WTC11 (cell line): ENCODE measurements at regions not wholly inside any gene's neighbourhood (a gene's known extent, or its start where the extent isn't known, plus 50 kb on each side); places are given as distances from the start of the nearest gene placed in this dataset.

Experiments
- ESRRA ChIP-seq: sonication (generic); formaldehyde crosslinking; IDR thresholded peaks from 2 replicates; pipeline ENCODE4 v1.8.1; 2022; ENCODE audit warnings: mild to moderate bottlenecking, missing genetic modification reagents, borderline replicate concordance
- NR1H2 ChIP-seq: sonication (generic); formaldehyde crosslinking; IDR thresholded peaks from 2 replicates; pipeline ENCODE4 v1.9.0; 2021; ENCODE audit warnings: mild to moderate bottlenecking, moderate library complexity, missing genetic modification reagents
- PRRX2 ChIP-seq: fragments of 250-450 bp; sonication (Bioruptor Pico); IDR thresholded peaks from 2 replicates; pipeline ENCODE4 v1.8.0; 2021; ENCODE audit warnings: mild to moderate bottlenecking
- SP1 ChIP-seq: sonication (generic); formaldehyde crosslinking; conservative IDR thresholded peaks from 2 replicates; pipeline ENCODE4 v1.8.1; 2022; ENCODE audit warnings: missing genetic modification reagents
- ZBTB21 ChIP-seq: sonication (generic); formaldehyde crosslinking; IDR thresholded peaks from 2 replicates; pipeline ENCODE4 v1.8.1; 2023; ENCODE audit warnings: mild to moderate bottlenecking, missing genetic modification reagents, borderline replicate concordance
- TF ChIP-seq, protein P1 (sequence below): fragments of 200-600 bp; IDR thresholded peaks from 2 replicates; pipeline ENCODE4 v1.8.0; 2022; ENCODE audit warnings: antibody characterized with exemption
- TF ChIP-seq, protein P2 (sequence below): sonication (generic); formaldehyde crosslinking; IDR thresholded peaks from 2 replicates; pipeline ENCODE4 v1.8.1; 2023; ENCODE audit warnings: mild to moderate bottlenecking, moderate library complexity, missing genetic modification reagents
- TF ChIP-seq, protein P3 (sequence below): sonication (generic); formaldehyde crosslinking; IDR thresholded peaks from 2 replicates; pipeline ENCODE4 v1.8.1; 2022; ENCODE audit warnings: mild to moderate bottlenecking, moderate library complexity, missing genetic modification reagents
- TF ChIP-seq, protein P4 (sequence below): sonication (generic); formaldehyde crosslinking; IDR thresholded peaks from 2 replicates; pipeline ENCODE4 v1.8.1; 2022; ENCODE audit warnings: missing genetic modification reagents, borderline replicate concordance

DNA sequence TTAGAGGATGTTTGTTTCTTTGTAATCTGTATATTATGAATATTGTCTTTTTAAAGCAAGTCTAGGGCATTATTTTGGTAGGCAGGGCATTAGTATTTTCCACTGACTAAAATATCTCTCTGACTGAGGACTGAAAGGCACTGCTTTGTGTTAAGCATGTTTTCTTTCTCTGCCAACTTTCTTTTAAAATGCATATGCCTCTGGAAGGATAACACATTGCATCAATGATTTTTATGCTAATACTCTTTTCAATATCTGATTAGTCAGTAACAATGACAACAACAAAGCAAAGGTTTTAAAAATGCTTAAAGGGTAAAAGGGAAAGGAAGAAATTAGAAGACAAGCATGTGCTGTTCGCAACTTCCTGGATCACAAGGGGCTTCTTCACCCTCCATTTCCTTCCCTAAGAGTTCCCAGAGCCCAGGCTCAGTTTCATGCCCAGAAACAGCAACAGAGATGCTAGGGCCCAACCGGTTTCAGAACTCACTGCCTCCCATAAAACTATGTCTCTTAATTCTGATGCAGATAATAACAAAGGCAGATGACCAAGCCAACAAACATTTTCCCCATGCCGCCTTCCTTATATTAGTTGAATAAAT lies 786.8 kb upstream of the ACVR2A start:
- TF ChIP-seq, protein P1, sequence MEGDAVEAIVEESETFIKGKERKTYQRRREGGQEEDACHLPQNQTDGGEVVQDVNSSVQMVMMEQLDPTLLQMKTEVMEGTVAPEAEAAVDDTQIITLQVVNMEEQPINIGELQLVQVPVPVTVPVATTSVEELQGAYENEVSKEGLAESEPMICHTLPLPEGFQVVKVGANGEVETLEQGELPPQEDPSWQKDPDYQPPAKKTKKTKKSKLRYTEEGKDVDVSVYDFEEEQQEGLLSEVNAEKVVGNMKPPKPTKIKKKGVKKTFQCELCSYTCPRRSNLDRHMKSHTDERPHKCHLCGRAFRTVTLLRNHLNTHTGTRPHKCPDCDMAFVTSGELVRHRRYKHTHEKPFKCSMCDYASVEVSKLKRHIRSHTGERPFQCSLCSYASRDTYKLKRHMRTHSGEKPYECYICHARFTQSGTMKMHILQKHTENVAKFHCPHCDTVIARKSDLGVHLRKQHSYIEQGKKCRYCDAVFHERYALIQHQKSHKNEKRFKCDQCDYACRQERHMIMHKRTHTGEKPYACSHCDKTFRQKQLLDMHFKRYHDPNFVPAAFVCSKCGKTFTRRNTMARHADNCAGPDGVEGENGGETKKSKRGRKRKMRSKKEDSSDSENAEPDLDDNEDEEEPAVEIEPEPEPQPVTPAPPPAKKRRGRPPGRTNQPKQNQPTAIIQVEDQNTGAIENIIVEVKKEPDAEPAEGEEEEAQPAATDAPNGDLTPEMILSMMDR = no peak
- TF ChIP-seq, protein P2, sequence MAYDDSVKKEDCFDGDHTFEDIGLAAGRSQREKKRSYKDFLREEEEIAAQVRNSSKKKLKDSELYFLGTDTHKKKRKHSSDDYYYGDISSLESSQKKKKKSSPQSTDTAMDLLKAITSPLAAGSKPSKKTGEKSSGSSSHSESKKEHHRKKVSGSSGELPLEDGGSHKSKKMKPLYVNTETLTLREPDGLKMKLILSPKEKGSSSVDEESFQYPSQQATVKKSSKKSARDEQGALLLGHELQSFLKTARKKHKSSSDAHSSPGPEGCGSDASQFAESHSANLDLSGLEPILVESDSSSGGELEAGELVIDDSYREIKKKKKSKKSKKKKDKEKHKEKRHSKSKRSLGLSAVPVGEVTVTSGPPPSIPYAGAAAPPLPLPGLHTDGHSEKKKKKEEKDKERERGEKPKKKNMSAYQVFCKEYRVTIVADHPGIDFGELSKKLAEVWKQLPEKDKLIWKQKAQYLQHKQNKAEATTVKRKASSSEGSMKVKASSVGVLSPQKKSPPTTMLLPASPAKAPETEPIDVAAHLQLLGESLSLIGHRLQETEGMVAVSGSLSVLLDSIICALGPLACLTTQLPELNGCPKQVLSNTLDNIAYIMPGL (CRISPR knock-in tag) = no peak
- TF ChIP-seq ESRRA (CRISPR knock-in tag) = no peak
- no peak for TF ChIP-seq NR1H2 (CRISPR knock-in tag)
- TF ChIP-seq ZBTB21 (CRISPR knock-in tag) = no peak
- TF ChIP-seq, protein P3, sequence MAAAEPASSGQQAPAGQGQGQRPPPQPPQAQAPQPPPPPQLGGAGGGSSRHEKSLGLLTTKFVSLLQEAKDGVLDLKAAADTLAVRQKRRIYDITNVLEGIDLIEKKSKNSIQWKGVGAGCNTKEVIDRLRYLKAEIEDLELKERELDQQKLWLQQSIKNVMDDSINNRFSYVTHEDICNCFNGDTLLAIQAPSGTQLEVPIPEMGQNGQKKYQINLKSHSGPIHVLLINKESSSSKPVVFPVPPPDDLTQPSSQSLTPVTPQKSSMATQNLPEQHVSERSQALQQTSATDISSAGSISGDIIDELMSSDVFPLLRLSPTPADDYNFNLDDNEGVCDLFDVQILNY (CRISPR knock-in tag) = no peak
- no peak for TF ChIP-seq PRRX2 (CRISPR knock-in tag)
- TF ChIP-seq, protein P4, sequence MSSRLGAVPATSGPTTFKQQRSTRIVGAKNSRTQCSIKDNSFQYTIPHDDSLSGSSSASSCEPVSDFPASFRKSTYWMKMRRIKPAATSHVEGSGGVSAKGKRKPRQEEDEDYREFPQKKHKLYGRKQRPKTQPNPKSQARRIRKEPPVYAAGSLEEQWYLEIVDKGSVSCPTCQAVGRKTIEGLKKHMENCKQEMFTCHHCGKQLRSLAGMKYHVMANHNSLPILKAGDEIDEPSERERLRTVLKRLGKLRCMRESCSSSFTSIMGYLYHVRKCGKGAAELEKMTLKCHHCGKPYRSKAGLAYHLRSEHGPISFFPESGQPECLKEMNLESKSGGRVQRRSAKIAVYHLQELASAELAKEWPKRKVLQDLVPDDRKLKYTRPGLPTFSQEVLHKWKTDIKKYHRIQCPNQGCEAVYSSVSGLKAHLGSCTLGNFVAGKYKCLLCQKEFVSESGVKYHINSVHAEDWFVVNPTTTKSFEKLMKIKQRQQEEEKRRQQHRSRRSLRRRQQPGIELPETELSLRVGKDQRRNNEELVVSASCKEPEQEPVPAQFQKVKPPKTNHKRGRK (CRISPR knock-in tag) = no peak
- no peak for TF ChIP-seq SP1 (CRISPR knock-in tag)
